ENCODE measurements at regions not wholly inside any gene's neighbourhood (a gene's known extent, or its start where the extent isn't known, plus 50 kb on each side); places are given as distances from the start of the nearest gene placed in this dataset.
"Not testable (repeated sequence)": the region's sequence is repeated elsewhere in the genome, so short reads cannot be mapped to it uniquely, and the experiment has no call there.

- no peak for DNase-seq (ENCODE audit: low spot score)
Observed at GRCh38 chr13:68806125-68806524, 1301.5 kb upstream of the ATXN8OS start.

- no peak for DNase-seq (ENCODE audit: low spot score)
Observed at GRCh38 chr13:68784275-68784674, 1323.4 kb upstream of the ATXN8OS start.

GRCh38 chr13:68759617-68760016 lies 1348.0 kb upstream of the ATXN8OS start:
- DNase-seq (ENCODE audit: low spot score) = no peak

GRCh38 chr13:68749796-68750195 lies 1357.8 kb upstream of the ATXN8OS start:
- no peak for DNase-seq (ENCODE audit: low spot score)

- DNase-seq (ENCODE audit: low spot score) = no peak
Observed at GRCh38 chr13:68748038-68748437, 1359.6 kb upstream of the ATXN8OS start.

DNA sequence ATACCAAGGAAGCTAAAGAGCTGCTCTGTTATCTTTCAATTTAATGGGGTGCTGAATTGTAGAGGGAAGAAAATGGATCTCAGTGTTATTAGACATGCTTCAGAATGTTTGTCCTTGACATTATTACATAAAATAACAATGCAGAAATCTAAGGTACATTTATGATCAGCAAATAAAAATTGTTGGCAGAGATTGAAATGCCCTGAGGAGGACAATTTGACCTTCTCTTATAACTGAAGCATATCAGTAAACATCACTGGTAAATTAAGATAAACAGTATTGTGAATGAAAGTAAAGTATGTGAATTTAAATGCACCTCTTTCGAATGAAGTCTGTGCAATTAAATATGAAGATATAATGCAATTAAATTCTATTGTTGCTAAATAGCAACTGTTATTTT lies 1362.1 kb upstream of the ATXN8OS start:
- DNase-seq (ENCODE audit: low spot score) = no peak

- no peak for DNase-seq (ENCODE audit: low spot score)
Observed at GRCh38 chr13:68736961-68737360, 1370.7 kb upstream of the ATXN8OS start.

DNA sequence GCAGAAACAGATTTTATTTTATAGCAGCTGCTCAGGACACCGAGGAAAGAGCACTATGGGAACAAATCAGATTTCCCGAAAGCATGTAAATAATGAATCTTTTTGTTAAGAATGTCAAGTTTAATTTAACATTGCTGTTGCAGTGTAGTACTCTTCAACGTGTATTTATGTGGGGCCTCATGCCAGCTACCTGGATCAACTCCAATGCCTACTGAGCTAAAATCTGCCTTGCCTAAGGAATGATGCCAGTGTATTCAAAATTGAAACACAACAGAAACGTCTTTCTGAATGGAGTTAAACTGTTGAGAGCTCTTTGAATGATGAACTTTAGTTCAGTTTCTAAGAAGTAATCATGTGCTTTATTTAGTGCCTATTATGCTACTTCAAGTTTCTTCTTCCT lies 1379.8 kb upstream of the ATXN8OS start:
- peak; percentile 53 for DNase-seq (ENCODE audit: low spot score)

DNA sequence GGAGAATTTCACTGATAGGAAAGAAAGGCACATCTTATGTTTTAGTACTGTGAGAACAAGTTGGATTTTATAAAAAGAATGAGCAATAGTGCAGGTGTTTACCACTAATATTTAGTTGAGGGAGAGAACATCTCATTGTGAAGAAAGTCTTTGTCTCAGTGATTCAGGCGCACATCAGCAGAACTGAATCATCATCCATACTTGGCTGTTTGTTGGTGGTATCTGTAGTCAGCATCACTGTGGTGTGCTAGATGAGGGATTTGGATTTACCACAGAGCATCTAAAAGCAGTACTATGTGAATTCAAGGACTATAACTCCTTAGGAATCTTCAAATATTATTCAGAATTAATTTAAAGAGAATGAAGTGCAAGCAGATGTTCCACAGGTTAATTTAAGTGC lies 1380.5 kb upstream of the ATXN8OS start:
- DNase-seq (ENCODE audit: low spot score) = no peak

DNA sequence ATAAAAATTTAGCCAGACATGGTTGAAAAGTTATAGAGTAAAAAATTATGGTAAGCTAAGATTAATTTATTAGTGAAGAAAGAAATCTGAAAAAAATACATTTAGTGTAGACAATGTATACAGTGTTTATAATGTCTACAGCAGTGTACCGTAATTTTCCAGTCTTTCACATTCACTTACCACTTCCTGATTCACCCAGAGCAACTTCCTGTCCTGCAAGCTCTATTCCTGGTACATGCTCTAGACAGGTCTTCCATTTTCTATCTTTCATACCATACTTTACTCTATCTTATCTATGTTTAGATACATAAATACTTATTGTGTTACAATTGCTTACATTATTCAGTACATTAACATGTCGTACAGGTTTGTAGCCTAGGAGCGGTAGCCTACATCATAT lies 1387.8 kb upstream of the ATXN8OS start:
- DNase-seq (ENCODE audit: low spot score) = no peak

- DNase-seq (ENCODE audit: low spot score) = no peak
Observed at GRCh38 chr13:68715651-68716050, 1392.0 kb upstream of the ATXN8OS start.

- DNase-seq (ENCODE audit: low spot score) = no peak
Observed at GRCh38 chr13:68714292-68714691, 1393.3 kb upstream of the ATXN8OS start.

DNA sequence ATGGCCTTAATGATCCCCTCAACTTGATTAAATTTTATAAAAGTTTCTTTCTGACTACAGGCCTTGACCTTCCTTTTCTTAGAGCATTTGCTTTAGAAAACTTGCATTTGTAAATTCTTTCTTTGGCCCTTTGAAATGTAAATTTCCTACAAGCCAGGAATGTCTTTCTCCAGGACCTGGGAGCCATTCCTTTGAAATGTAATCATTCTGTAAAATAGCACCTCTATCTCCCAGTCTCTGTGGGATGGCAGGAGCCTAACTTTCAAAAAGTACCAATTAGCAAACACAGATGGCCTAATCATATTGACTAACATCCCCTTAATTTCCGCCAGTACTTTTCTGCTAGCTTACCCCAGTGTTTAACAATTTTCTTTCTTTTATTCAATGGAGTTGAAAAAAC lies 1394.2 kb upstream of the ATXN8OS start:
- no peak for DNase-seq (ENCODE audit: low spot score)

DNA sequence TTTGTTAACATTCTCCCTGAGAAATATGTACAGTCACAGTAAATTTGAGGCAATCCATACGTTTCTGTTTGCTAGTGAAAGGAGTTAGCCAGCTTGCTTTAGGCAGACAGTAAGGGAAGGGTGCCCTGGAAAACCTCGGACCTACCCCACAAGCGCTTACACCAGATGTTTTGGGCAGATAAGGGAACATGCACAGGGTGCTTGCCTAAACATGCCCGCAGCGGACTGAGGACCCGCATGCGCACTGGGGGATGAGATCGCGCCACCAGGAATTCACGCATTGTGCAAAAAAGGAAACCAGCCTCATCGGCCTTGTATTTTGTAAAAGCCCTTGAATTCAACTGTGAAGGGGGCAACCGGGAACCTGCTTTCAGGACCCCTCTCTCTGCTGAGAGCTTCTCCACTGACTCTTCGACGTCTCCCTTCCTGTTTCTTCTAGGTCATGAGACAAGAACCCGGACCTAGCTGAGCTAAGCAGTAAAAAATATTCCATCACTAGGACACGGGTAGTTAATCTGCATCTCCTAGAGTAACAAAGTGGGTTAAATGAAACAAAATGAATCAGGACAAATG lies 1399.2 kb upstream of the ATXN8OS start:
- DNase-seq (ENCODE audit: low spot score) = no peak

DNA sequence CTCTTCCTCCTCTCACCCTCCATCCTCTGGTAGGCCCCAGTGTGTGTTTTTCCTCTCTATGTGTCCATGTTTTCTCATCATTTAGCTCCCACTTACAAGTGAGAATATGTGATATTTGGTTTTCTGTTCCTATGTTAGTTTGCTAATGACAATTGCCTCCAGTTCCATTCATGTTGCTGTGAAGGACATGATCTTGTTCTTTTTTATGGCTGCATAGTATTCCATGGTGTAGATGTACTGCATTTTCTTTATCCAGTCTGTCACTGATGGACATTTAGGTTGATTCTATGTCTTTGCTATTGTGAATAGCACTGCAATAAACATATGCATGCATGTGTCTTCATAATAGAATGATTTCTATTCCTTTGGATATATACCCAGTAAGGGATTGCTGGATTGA lies 1401.6 kb upstream of the ATXN8OS start:
- DNase-seq (ENCODE audit: low spot score) = not testable (repeated sequence)

DNA sequence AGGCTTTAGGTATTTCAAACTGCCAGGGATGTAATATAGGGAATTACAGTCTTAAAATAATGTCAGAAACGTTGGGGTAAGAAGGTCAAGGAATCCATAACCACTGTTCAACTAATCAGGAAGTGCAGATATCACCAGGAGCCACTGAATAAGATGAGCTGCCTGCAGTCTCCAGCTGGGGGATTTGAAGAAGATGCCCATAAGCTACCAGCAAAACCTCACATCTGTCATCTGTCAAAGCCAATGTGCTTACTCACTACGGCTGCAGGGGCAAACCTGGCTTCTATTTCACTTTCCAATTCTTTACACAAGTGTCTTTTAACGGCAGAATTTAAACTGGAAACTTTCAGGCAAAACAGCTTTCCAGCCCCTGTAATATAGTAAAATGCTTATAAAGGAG lies 1410.1 kb upstream of the ATXN8OS start:
- DNase-seq (ENCODE audit: low spot score) = no peak

- DNase-seq (ENCODE audit: low spot score) = no peak
Observed at GRCh38 chr13:68696907-68697306, 1410.7 kb upstream of the ATXN8OS start.

DNA sequence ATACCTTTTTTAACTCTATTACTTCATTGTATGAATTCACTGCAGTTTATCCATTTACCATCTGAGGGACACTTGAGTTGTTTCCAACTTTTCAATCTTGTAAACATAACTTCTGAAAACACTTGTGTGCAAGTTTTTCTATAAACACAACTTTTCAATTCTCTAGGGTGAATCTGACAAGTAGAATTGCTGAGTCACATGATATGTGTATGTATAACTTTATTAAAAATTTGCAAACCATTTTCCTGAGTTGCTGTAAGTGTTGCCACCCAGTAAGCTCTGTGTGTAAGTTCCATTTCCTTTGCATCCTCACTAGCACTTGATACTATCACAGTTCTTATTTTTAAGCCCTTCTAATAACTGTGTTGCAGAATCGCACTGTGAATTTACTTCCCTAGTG lies 1415.6 kb upstream of the ATXN8OS start:
- no peak for DNase-seq (ENCODE audit: low spot score)

- DNase-seq (ENCODE audit: low spot score) = no peak
Observed at GRCh38 chr13:68690567-68690966, 1417.1 kb upstream of the ATXN8OS start.

GRCh38 chr13:68676513-68677115 lies 1431.0 kb upstream of the ATXN8OS start:
- no peak for DNase-seq (ENCODE audit: low spot score)

- no peak for DNase-seq (ENCODE audit: low spot score)
Observed at GRCh38 chr13:68675209-68675608, 1432.4 kb upstream of the ATXN8OS start.

- no peak for DNase-seq (ENCODE audit: low spot score)
Observed at GRCh38 chr13:68667863-68668262, 1437.7 kb upstream of the PCDH9 start.

DNA sequence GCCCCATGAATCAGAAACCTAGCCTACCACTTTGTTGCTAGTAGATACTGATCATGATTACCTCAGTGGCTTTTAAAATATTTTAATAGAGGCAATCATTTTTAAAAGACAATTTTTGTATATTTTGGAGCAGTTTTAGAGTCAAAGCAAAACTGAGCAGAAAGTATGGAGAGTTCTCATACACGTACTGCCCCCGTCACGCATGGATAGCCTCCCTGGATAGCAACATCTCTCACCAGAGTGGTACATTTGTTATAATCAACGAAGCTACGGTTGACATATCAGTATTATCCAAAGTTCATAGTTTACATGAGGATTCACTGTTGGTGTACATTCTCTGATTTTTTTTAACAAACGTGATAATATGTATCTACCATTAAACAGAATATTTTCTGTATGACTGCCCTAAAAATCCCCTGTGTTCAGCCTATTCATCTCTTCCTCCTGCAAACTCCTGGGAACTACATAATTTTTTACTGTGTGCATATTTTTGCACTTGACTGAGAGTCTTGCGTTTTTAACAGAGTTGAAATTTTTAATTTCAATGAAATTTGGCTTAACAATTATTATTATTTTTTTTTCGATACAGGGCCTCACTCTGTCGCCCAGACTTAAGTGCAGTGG lies 1436.8 kb upstream of the PCDH9 start:
- no peak for DNase-seq (ENCODE audit: low spot score)

DNA sequence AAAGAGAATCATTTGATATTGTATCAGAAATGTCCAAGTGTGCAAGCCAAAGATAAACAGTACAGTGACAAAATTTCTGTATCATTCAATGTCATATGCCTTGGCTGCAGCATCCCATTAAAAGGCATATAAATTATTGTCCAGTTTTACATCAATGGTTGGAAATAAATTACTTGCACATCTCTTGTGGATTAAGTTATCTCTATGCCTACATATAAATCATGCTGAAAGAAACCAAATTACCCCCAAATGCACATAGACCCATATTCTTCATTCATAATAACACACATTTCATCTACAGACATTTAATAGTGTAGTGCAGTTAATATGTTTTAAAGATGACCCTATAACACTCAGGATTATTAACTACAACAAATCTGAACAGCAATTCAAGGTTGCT lies 1415.7 kb upstream of the PCDH9 start:
- no peak for DNase-seq (ENCODE audit: low spot score)
